Neuronal stem cell (in vitro differentiated cells): ENCODE measurements at regions not wholly inside any gene's neighbourhood (a gene's known extent, or its start where the extent isn't known, plus 50 kb on each side); places are given as distances from the start of the nearest gene placed in this dataset.

Experiments
- DNase-seq: peaks from one replicate; pipeline ENCODE4 v3.0.0-alpha.2; 2013; ENCODE audit warnings: low spot score
- H2AFZ ChIP-seq: one replicate; pipeline ENCODE4 v1.6.1; 2013; ENCODE audit warnings: mild to moderate bottlenecking, low read length, inconsistent platforms
- H2AK5ac ChIP-seq: 2 replicates; pipeline ENCODE4 v1.6.1; 2013; ENCODE audit warnings: low read depth, mild to moderate bottlenecking, inconsistent platforms, low read length, moderate library complexity, mixed read lengths
- H2BK120ac ChIP-seq: 2 replicates; pipeline ENCODE4 v1.6.1; 2013; ENCODE audit warnings: low read depth, mild to moderate bottlenecking, inconsistent platforms, low read length, moderate library complexity, mixed read lengths
- H2BK12ac ChIP-seq: one replicate; pipeline ENCODE4 v1.6.1; 2013; ENCODE audit warnings: low read length, inconsistent platforms
- H2BK15ac ChIP-seq: 2 replicates; pipeline ENCODE4 v1.6.1; 2013; ENCODE audit warnings: mild to moderate bottlenecking, low read length, inconsistent platforms, mixed read lengths
- H2BK5ac ChIP-seq: one replicate; pipeline ENCODE4 v1.6.1; 2013; ENCODE audit warnings: inconsistent platforms, mild to moderate bottlenecking, low read length, moderate library complexity
- H3K14ac ChIP-seq: one replicate; pipeline ENCODE4 v1.6.1; 2013; ENCODE audit warnings: low read length, inconsistent platforms
- H3K18ac ChIP-seq: 2 replicates; pipeline ENCODE4 v1.6.1; 2013; ENCODE audit warnings: low read length, inconsistent platforms
- H3K23ac ChIP-seq: 2 replicates; pipeline ENCODE4 v1.6.1; 2013; ENCODE audit warnings: low read depth, mild to moderate bottlenecking, mixed read lengths, low read length, inconsistent platforms; ENCODE audit not compliant: poor library complexity
- H3K27ac ChIP-seq: replicated peaks from 3 replicates; pipeline ENCODE4 v1.5.1; 2013; ENCODE audit warnings: low read length, inconsistent platforms
- H3K27me3 ChIP-seq, 3 experiments: 2 replicates each; pipeline ENCODE4 v1.6.1; 2013; ENCODE audit warnings: low read length in 3 of 3, mild to moderate bottlenecking in 2 of 3, inconsistent platforms in 1 of 3, low read depth in 1 of 3, mixed read lengths in 1 of 3, moderate library complexity in 1 of 3; ENCODE audit not compliant: control insufficient read depth in 3 of 3, insufficient read depth in 3 of 3
- H3K36me3 ChIP-seq, 2 donors: replicated peaks in 1 of 2; 2 replicates each; pipeline ENCODE4 v1.6.1; 2013; ENCODE audit warnings: low read length in 2 of 2; ENCODE audit not compliant: control insufficient read depth in 2 of 2, insufficient read depth in 2 of 2
- H3K4ac ChIP-seq: 2 replicates; pipeline ENCODE4 v1.6.1; 2013; ENCODE audit warnings: inconsistent platforms, mild to moderate bottlenecking, low read length, moderate library complexity
- H3K4me1 ChIP-seq, 2 donors: 1 replicate in 1 of 2; 2 replicates in 1 of 2; pipeline ENCODE4 v1.6.1; 2013; ENCODE audit warnings: low read length in 2 of 2, low read depth in 1 of 2; ENCODE audit not compliant: control insufficient read depth in 2 of 2, insufficient read depth in 1 of 2
- H3K4me2 ChIP-seq: one replicate; pipeline ENCODE4 v1.6.1; 2013; ENCODE audit warnings: mild to moderate bottlenecking, low read length, inconsistent platforms; ENCODE audit not compliant: insufficient read depth, poor library complexity, severe bottlenecking
- H3K4me3 ChIP-seq, 2 donors: 2 replicates each; pipeline ENCODE4 v1.5.1; 2013; ENCODE audit warnings: low read length in 2 of 2, mild to moderate bottlenecking in 2 of 2, inconsistent platforms in 1 of 2, moderate library complexity in 1 of 2
- H3K79me1 ChIP-seq: one replicate; pipeline ENCODE4 v1.6.1; 2013; ENCODE audit warnings: low read depth, mild to moderate bottlenecking, inconsistent platforms, low read length, moderate library complexity
- H3K9ac ChIP-seq: one replicate; pipeline ENCODE4 v1.6.1; 2013; ENCODE audit warnings: mild to moderate bottlenecking, low read depth, low read length, inconsistent platforms; ENCODE audit not compliant: poor library complexity
- H3K9me3 ChIP-seq, 2 donors: replicated peaks in 1 of 2; 2 replicates each; pipeline versions ENCODE3 to v1.6.1; 2013; ENCODE audit warnings: low read length in 2 of 2, mild to moderate bottlenecking in 2 of 2, inconsistent platforms in 1 of 2, low read depth in 1 of 2, mixed read lengths in 1 of 2, moderate library complexity in 1 of 2; ENCODE audit not compliant: control insufficient read depth in 2 of 2, insufficient read depth in 1 of 2
- H4K8ac ChIP-seq: one replicate; pipeline ENCODE4 v1.6.1; 2013; ENCODE audit warnings: low read depth, mild to moderate bottlenecking, inconsistent platforms, low read length, moderate library complexity
- H4K91ac ChIP-seq: one replicate; pipeline ENCODE4 v1.6.1; 2013; ENCODE audit warnings: low read length, low read depth, mild to moderate bottlenecking, inconsistent platforms; ENCODE audit not compliant: poor library complexity
- WGBS, 2 donors: extraction: QIAGEN DNeasy Blood & Tissue Kit; methylation state at CpG; one replicate each; pipeline ENCODE4 v1.1.7; 2013; ENCODE audit warnings: missing lambda C conversion rate in 2 of 2, mixed read lengths in 1 of 2; ENCODE audit not compliant: insufficient read length in 2 of 2, insufficient replicate concordance in 1 of 2; ENCODE audit errors: extremely low coverage in 2 of 2; 5-methylcytosine and 5-hydroxymethylcytosine counted together

- peak overlapping the region; percentile 43 for H2AFZ ChIP-seq
- H2AK5ac ChIP-seq = no peak overlapping the region
- no peak overlapping the region for H3K23ac ChIP-seq
- peaks cover 3 to 30% of the 10 kb centered on the region in 2 donors for H3K4me1 ChIP-seq
- no CpG with 5 or more reads among the region's 1 CpG for WGBS, 2 donors
- no peak overlapping the region for H2BK5ac ChIP-seq
- no peaks in the 10 kb centered on the region for H3K27me3 ChIP-seq
- no peak overlapping the region for H3K14ac ChIP-seq
- H3K36me3 ChIP-seq = no peaks in the 10 kb centered on the region
- no peak overlapping the region for H3K27ac ChIP-seq
- H3K4me3 ChIP-seq = no peak overlapping the region
- no peak for DNase-seq
- H3K9me3 ChIP-seq = peaks cover 0 to 3% of the 10 kb centered on the region in 2 donors
- H4K8ac ChIP-seq = no peak overlapping the region
- no peak overlapping the region for H2BK120ac ChIP-seq
- no peak overlapping the region for H3K9ac ChIP-seq
- H2BK12ac ChIP-seq = no peak overlapping the region
- H2BK15ac ChIP-seq = no peak overlapping the region
- H4K91ac ChIP-seq = no peak overlapping the region
- H3K4me2 ChIP-seq = no peak overlapping the region
- no peak overlapping the region for H3K18ac ChIP-seq
- no peaks in the 10 kb centered on the region for H3K79me1 ChIP-seq
- no peak overlapping the region for H3K4ac ChIP-seq
Observed at GRCh38 chr3:148331081-148331846, 366.4 kb upstream of the AGTR1 start.

DNA sequence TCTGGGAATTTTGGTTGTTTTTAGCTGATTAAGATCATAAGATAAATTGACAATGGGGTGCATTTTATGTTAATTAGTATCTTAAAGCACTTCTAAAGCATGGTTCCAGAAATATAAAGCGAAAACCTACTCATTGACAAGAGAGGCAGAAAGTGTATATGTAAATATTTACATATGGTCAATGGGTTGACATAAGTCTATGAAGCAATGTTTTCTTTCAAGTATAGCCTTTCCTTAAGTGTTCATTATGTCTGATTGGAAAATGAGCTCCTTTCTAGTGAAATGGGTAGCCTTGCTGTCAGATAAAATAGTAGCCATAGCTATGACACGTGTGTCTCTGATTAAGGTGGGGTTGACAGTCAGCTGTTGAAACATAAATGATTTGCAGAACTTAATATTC lies 365.2 kb upstream of the AGTR1 start:
- Histone ChIP-seq H2BK120ac (no peak overlapping the region), H2AFZ (no peak overlapping the region), H3K9ac (no peak overlapping the region), H4K91ac (no peak overlapping the region), H3K27ac (no peak overlapping the region), H3K14ac (no peak overlapping the region), H3K79me1 (no peaks in the 10 kb centered on the region), H3K9me3 (peaks cover 0 to 3% of the 10 kb centered on the region in 2 donors), H3K27me3 (no peaks in the 10 kb centered on the region), H3K18ac (no peak overlapping the region), H2BK12ac (no peak overlapping the region), H2AK5ac (no peak overlapping the region), H3K4me2 (no peak overlapping the region), H4K8ac (no peak overlapping the region), H2BK15ac (no peak overlapping the region), H3K4me3 (no peak overlapping the region), H3K36me3 (no peaks in the 10 kb centered on the region), H3K4ac (no peak overlapping the region), H2BK5ac (no peak overlapping the region), H3K23ac (no peak overlapping the region), H3K4me1 (peaks cover 3 to 30% of the 10 kb centered on the region in 2 donors)
- no peak for DNase-seq
- WGBS, 2 donors = no CpG with 5 or more reads among the region's 2 CpGs

DNA sequence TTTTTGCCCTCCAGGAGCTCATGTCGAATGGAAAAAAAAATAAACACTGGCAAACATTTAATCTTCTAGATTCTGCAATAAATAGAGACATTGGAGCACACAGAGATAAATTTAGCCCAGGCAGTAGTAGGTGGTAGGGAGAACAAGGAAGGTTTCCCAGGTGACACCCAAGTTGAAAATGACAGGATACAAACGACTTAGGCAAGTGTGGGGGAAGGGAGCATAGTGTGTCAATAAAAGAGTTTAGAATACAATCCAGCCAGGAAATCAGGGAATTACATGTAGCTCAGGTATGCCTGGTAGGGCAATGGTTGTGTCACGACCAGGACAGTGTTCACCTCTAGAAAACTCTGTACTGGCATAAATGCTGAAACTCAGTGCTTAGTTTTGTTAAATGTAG lies 364.6 kb upstream of the AGTR1 start:
- Histone ChIP-seq H3K36me3 (no peaks in the 10 kb centered on the region), H3K4ac (no peak overlapping the region), H2AK5ac (no peak overlapping the region), H3K14ac (no peak overlapping the region), H3K79me1 (no peaks in the 10 kb centered on the region), H3K18ac (no peak overlapping the region), H2BK120ac (no peak overlapping the region), H3K9ac (no peak overlapping the region), H3K27me3 (no peaks in the 10 kb centered on the region), H2BK5ac (no peak overlapping the region), H3K4me3 (no peak overlapping the region), H3K4me2 (no peak overlapping the region), H2BK15ac (no peak overlapping the region), H2BK12ac (no peak overlapping the region), H2AFZ (no peak overlapping the region), H3K23ac (no peak overlapping the region), H3K4me1 (peaks cover 3 to 30% of the 10 kb centered on the region in 2 donors), H4K8ac (no peak overlapping the region), H4K91ac (no peak overlapping the region), H3K9me3 (peaks cover 0 to 3% of the 10 kb centered on the region in 2 donors), H3K27ac (no peak overlapping the region)
- no peak for DNase-seq
- WGBS, 2 donors = no CpG with 5 or more reads among the region's 3 CpGs

DNA sequence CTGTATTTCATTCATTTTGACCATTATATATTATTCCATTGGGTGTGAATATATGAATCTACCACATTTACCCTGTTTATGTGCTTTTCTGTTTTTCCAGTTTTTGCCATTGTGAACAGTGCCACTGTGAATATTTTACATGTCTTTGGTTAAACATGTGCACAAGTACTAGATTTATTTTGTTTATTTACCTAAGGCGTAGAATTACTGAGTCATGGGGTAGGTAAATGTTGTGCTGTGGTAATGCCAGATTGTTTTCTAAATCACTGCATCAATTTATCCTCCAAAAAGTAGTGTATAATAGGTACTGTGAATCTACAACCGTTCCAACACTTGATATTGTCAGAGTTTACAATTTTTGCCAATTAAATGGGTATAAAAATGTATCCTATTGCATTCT lies 362.1 kb upstream of the AGTR1 start:
- Histone ChIP-seq H3K9me3 (peaks cover 0 to 3% of the 10 kb centered on the region in 2 donors), H3K4me2 (no peak overlapping the region), H3K18ac (no peak overlapping the region), H3K79me1 (no peaks in the 10 kb centered on the region), H2BK5ac (no peak overlapping the region), H3K27ac (no peak overlapping the region), H3K4me3 (no peak overlapping the region), H2BK120ac (no peak overlapping the region), H3K4me1 (peaks cover under 1 to 13% of the 10 kb centered on the region in 2 donors), H3K9ac (no peak overlapping the region), H3K4ac (no peak overlapping the region), H3K23ac (no peak overlapping the region), H2BK12ac (no peak overlapping the region), H2AFZ (no peak overlapping the region), H4K8ac (no peak overlapping the region), H3K36me3 (no peaks in the 10 kb centered on the region), H4K91ac (no peak overlapping the region), H2AK5ac (no peak overlapping the region), H2BK15ac (no peak overlapping the region), H3K14ac (no peak overlapping the region), H3K27me3 (no peaks in the 10 kb centered on the region)
- WGBS, 2 donors = no CpG with 5 or more reads among the region's 2 CpGs
- no peak for DNase-seq
